ENCODE measurements at regions not wholly inside any gene's neighbourhood (a gene's known extent, or its start where the extent isn't known, plus 50 kb on each side); places are given as distances from the start of the nearest gene placed in this dataset.

- H3K9ac ChIP-seq (ENCODE audit: low read length): no peak overlapping the region
- H3K36me3 ChIP-seq (ENCODE audit: control insufficient read depth, insufficient read depth, low read length): no peaks in the 10 kb centered on the region
- H3K4me3 ChIP-seq (ENCODE audit: low read depth, low read length): no peak overlapping the region
- H3K4me1 ChIP-seq (ENCODE audit: control insufficient read depth, insufficient read depth, low read length): no peaks in the 10 kb centered on the region
- no peak overlapping the region for H3K27ac ChIP-seq (ENCODE audit: low read depth, low read length)
- no peaks in the 10 kb centered on the region for H3K9me3 ChIP-seq (ENCODE audit: control insufficient read depth, insufficient read depth, low read depth, low read length)
- no peaks in the 10 kb centered on the region for H3K27me3 ChIP-seq (ENCODE audit: control insufficient read depth, insufficient read depth, low read length)
These were observed 281.9 kb downstream of the USP25 start for GRCh38 chr21:16011719-16012118.

GRCh38 chr21:16013570-16013969, 283.8 kb downstream of the USP25 start:
- Histone ChIP-seq H3K4me1 (ENCODE audit: control insufficient read depth, insufficient read depth, low read length) (no peaks in the 10 kb centered on the region), H3K27me3 (ENCODE audit: control insufficient read depth, insufficient read depth, low read length) (no peaks in the 10 kb centered on the region), H3K9me3 (ENCODE audit: control insufficient read depth, insufficient read depth, low read depth, low read length) (no peaks in the 10 kb centered on the region), H3K36me3 (ENCODE audit: control insufficient read depth, insufficient read depth, low read length) (no peaks in the 10 kb centered on the region), H3K9ac (ENCODE audit: low read length) (no peak overlapping the region), H3K4me3 (ENCODE audit: low read depth, low read length) (no peak overlapping the region), H3K27ac (ENCODE audit: low read depth, low read length) (no peak overlapping the region)

- Histone ChIP-seq H3K36me3 (ENCODE audit: control insufficient read depth, insufficient read depth, low read length) (no peaks in the 10 kb centered on the region), H3K27ac (ENCODE audit: low read depth, low read length) (no peak overlapping the region), H3K9me3 (ENCODE audit: control insufficient read depth, insufficient read depth, low read depth, low read length) (no peaks in the 10 kb centered on the region), H3K9ac (ENCODE audit: low read length) (no peak overlapping the region), H3K4me3 (ENCODE audit: low read depth, low read length) (no peak overlapping the region), H3K27me3 (ENCODE audit: control insufficient read depth, insufficient read depth, low read length) (no peaks in the 10 kb centered on the region), H3K4me1 (ENCODE audit: control insufficient read depth, insufficient read depth, low read length) (no peaks in the 10 kb centered on the region)
These were observed 291.1 kb downstream of the USP25 start for GRCh38 chr21:16020878-16021277.

GRCh38 chr21:16022116-16022515, 292.3 kb downstream of the USP25 start:
- H3K4me3 ChIP-seq (ENCODE audit: low read depth, low read length): no peak overlapping the region

GRCh38 chr21:16022921-16023320, 293.1 kb downstream of the USP25 start:
- Histone ChIP-seq H3K9me3 (ENCODE audit: control insufficient read depth, insufficient read depth, low read depth, low read length) (no peaks in the 10 kb centered on the region), H3K4me1 (ENCODE audit: control insufficient read depth, insufficient read depth, low read length) (no peaks in the 10 kb centered on the region), H3K9ac (ENCODE audit: low read length) (no peak overlapping the region), H3K27ac (ENCODE audit: low read depth, low read length) (no peak overlapping the region), H3K27me3 (ENCODE audit: control insufficient read depth, insufficient read depth, low read length) (no peaks in the 10 kb centered on the region), H3K36me3 (ENCODE audit: control insufficient read depth, insufficient read depth, low read length) (no peaks in the 10 kb centered on the region), H3K4me3 (ENCODE audit: low read depth, low read length) (no peak overlapping the region)

More at GRCh38 chr21:16022116-16022515, 292.3 kb downstream of the USP25 start:
- no peaks in the 10 kb centered on the region for H3K9me3 ChIP-seq (ENCODE audit: control insufficient read depth, insufficient read depth, low read depth, low read length)
- H3K27me3 ChIP-seq (ENCODE audit: control insufficient read depth, insufficient read depth, low read length): no peaks in the 10 kb centered on the region
- H3K4me1 ChIP-seq (ENCODE audit: control insufficient read depth, insufficient read depth, low read length): no peaks in the 10 kb centered on the region
- no peaks in the 10 kb centered on the region for H3K36me3 ChIP-seq (ENCODE audit: control insufficient read depth, insufficient read depth, low read length)
- H3K27ac ChIP-seq (ENCODE audit: low read depth, low read length): no peak overlapping the region
- H3K9ac ChIP-seq (ENCODE audit: low read length): no peak overlapping the region

- H3K27ac ChIP-seq (ENCODE audit: low read depth, low read length): no peak overlapping the region
- no peaks in the 10 kb centered on the region for H3K27me3 ChIP-seq (ENCODE audit: control insufficient read depth, insufficient read depth, low read length)
- no peaks in the 10 kb centered on the region for H3K4me1 ChIP-seq (ENCODE audit: control insufficient read depth, insufficient read depth, low read length)
- H3K9ac ChIP-seq (ENCODE audit: low read length): no peak overlapping the region
- no peaks in the 10 kb centered on the region for H3K9me3 ChIP-seq (ENCODE audit: control insufficient read depth, insufficient read depth, low read depth, low read length)
- H3K4me3 ChIP-seq (ENCODE audit: low read depth, low read length): no peak overlapping the region
- no peaks in the 10 kb centered on the region for H3K36me3 ChIP-seq (ENCODE audit: control insufficient read depth, insufficient read depth, low read length)
These were observed 298.4 kb downstream of the USP25 start for GRCh38 chr21:16028142-16028541.

GRCh38 chr21:16028941-16029464, 299.2 kb downstream of the USP25 start:
- no peak overlapping the region for H3K4me3 ChIP-seq (ENCODE audit: low read depth, low read length)
- H3K9me3 ChIP-seq (ENCODE audit: control insufficient read depth, insufficient read depth, low read depth, low read length): no peaks in the 10 kb centered on the region
- H3K4me1 ChIP-seq (ENCODE audit: control insufficient read depth, insufficient read depth, low read length): no peaks in the 10 kb centered on the region
- H3K36me3 ChIP-seq (ENCODE audit: control insufficient read depth, insufficient read depth, low read length): no peaks in the 10 kb centered on the region
- H3K9ac ChIP-seq (ENCODE audit: low read length): no peak overlapping the region
- no peak overlapping the region for H3K27ac ChIP-seq (ENCODE audit: low read depth, low read length)
- no peaks in the 10 kb centered on the region for H3K27me3 ChIP-seq (ENCODE audit: control insufficient read depth, insufficient read depth, low read length)

- Histone ChIP-seq H3K4me3 (ENCODE audit: low read depth, low read length) (no peak overlapping the region), H3K4me1 (ENCODE audit: control insufficient read depth, insufficient read depth, low read length) (no peaks in the 10 kb centered on the region), H3K36me3 (ENCODE audit: control insufficient read depth, insufficient read depth, low read length) (no peaks in the 10 kb centered on the region), H3K27ac (ENCODE audit: low read depth, low read length) (no peak overlapping the region), H3K9me3 (ENCODE audit: control insufficient read depth, insufficient read depth, low read depth, low read length) (no peaks in the 10 kb centered on the region), H3K27me3 (ENCODE audit: control insufficient read depth, insufficient read depth, low read length) (no peaks in the 10 kb centered on the region), H3K9ac (ENCODE audit: low read length) (no peak overlapping the region)
These were observed 303.4 kb downstream of the USP25 start for GRCh38 chr21:16033193-16033592.

GRCh38 chr21:16034446-16035190, 304.8 kb downstream of the USP25 start:
- Histone ChIP-seq H3K9ac (ENCODE audit: low read length) (no peak overlapping the region), H3K4me3 (ENCODE audit: low read depth, low read length) (no peak overlapping the region), H3K36me3 (ENCODE audit: control insufficient read depth, insufficient read depth, low read length) (no peaks in the 10 kb centered on the region), H3K27ac (ENCODE audit: low read depth, low read length) (no peak overlapping the region), H3K9me3 (ENCODE audit: control insufficient read depth, insufficient read depth, low read depth, low read length) (no peaks in the 10 kb centered on the region), H3K27me3 (ENCODE audit: control insufficient read depth, insufficient read depth, low read length) (no peaks in the 10 kb centered on the region), H3K4me1 (ENCODE audit: control insufficient read depth, insufficient read depth, low read length) (no peaks in the 10 kb centered on the region)

GRCh38 chr21:16037421-16037955, 307.7 kb downstream of the USP25 start:
- Histone ChIP-seq H3K4me3 (ENCODE audit: low read depth, low read length) (no peak overlapping the region), H3K9me3 (ENCODE audit: control insufficient read depth, insufficient read depth, low read depth, low read length) (peaks cover 4% of the 10 kb centered on the region; the same call in 1 of the 2 replicates)

GRCh38 chr21:16040601-16041000, 310.8 kb downstream of the USP25 start:
- H3K4me3 ChIP-seq (ENCODE audit: low read depth, low read length): no peak overlapping the region
- H3K9ac ChIP-seq (ENCODE audit: low read length): no peak overlapping the region
- H3K9me3 ChIP-seq (ENCODE audit: control insufficient read depth, insufficient read depth, low read depth, low read length): peaks cover 4% of the 10 kb centered on the region; the same call in 1 of the 2 replicates
- H3K36me3 ChIP-seq (ENCODE audit: control insufficient read depth, insufficient read depth, low read length): no peaks in the 10 kb centered on the region
- no peaks in the 10 kb centered on the region for H3K27me3 ChIP-seq (ENCODE audit: control insufficient read depth, insufficient read depth, low read length)
- no peaks in the 10 kb centered on the region for H3K4me1 ChIP-seq (ENCODE audit: control insufficient read depth, insufficient read depth, low read length)
- no peak overlapping the region for H3K27ac ChIP-seq (ENCODE audit: low read depth, low read length)

More at GRCh38 chr21:16037421-16037955, 307.7 kb downstream of the USP25 start:
- no peaks in the 10 kb centered on the region for H3K27me3 ChIP-seq (ENCODE audit: control insufficient read depth, insufficient read depth, low read length)
- no peaks in the 10 kb centered on the region for H3K4me1 ChIP-seq (ENCODE audit: control insufficient read depth, insufficient read depth, low read length)
- H3K27ac ChIP-seq (ENCODE audit: low read depth, low read length): no peak overlapping the region
- no peaks in the 10 kb centered on the region for H3K36me3 ChIP-seq (ENCODE audit: control insufficient read depth, insufficient read depth, low read length)
- no peak overlapping the region for H3K9ac ChIP-seq (ENCODE audit: low read length)

Measured in HUES6 (cell line).